RWPE2 (cell line): ENCODE measurements at regions not wholly inside any gene's neighbourhood (a gene's known extent, or its start where the extent isn't known, plus 50 kb on each side); places are given as distances from the start of the nearest gene placed in this dataset.

ENCODE experiments used
- ATAC-seq: fragments of 200-7000 bp; cut with Tn5 transposase; 3 replicates; pipeline ENCODE4 v1.9.1; 2021; ENCODE audit warnings: low read depth
- DNase-seq: peaks from one replicate; pipeline ENCODE4 v3.0.0-alpha.2; 2020; ENCODE audit warnings: low spot score
- H3K27ac ChIP-seq: fragments of 450-650 bp; 2 replicates; pipeline ENCODE4 v1.5.1; 2017; ENCODE audit warnings: mild to moderate bottlenecking; ENCODE audit not compliant: poor library complexity, severe bottlenecking
- H3K27me3 ChIP-seq: fragments of 250-450 bp; sonication (Bioruptor Pico); 2 replicates; pipeline ENCODE4 v1.5.1; 2021; ENCODE audit warnings: mild to moderate bottlenecking, moderate library complexity; ENCODE audit not compliant: insufficient read depth, poor library complexity, severe bottlenecking
- H3K36me3 ChIP-seq: fragments of 250-450 bp; sonication (Bioruptor Pico); 2 replicates; pipeline ENCODE4 v1.5.1; 2020; ENCODE audit warnings: low read depth, mild to moderate bottlenecking, moderate library complexity
- H3K4me1 ChIP-seq: fragments of 250-450 bp; sonication (Bioruptor Pico); 2 replicates; pipeline ENCODE4 v1.5.1; 2021; ENCODE audit warnings: mild to moderate bottlenecking, moderate library complexity; ENCODE audit not compliant: insufficient read depth, poor library complexity, severe bottlenecking
- H3K4me3 ChIP-seq: fragments of 250-450 bp; sonication (Bioruptor Pico); 2 replicates; pipeline ENCODE4 v1.5.1; 2021; ENCODE audit warnings: mild to moderate bottlenecking, moderate library complexity; ENCODE audit not compliant: severe bottlenecking
- H3K9me3 ChIP-seq: fragments of 250-450 bp; sonication (Bioruptor Pico); 2 replicates; pipeline ENCODE4 v1.5.1; 2021; ENCODE audit warnings: mild to moderate bottlenecking, moderate library complexity; ENCODE audit not compliant: severe bottlenecking
- CTCF ChIP-seq: fragments of 450-650 bp; IDR thresholded peaks from one replicate; pipeline ENCODE4 v1.5.1; 2017; ENCODE audit warnings: mild to moderate bottlenecking, moderate library complexity; ENCODE audit not compliant: poor library complexity, severe bottlenecking

DNA sequence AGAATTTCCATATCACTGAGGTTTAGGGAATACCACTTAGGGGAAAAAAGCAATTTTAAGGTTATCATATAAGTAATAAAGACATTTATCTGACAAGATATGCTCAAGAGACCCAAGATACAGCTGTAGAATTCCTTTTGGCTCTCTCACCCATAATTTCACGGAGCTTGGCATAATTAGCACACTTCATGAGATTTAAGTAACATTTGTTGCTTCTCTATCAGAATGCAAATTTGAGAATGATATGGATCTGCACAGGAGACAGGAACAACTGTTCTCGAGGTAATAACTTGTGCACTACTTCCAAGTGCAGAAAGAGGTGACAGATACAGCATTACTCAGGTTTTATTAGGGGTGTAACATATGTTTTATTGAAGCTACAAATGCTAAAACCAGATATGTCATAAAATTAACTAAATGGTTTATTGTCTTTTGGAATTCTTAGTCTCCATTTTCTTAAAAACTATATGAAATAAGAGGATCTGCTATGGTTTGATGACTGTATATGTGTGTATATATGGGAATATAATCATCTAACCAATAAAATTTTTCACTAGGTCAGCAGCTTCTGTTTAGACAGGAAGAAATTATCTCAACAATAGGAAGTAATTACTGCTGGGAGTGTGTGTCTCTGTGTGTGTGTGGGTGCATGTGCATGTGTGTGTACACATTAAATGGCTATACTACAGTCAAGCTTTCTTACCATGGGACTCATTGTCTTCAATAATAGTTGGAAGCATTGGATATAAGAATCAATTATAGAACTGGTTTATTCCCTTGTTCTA is 401.3 kb downstream of the PCDH17 start:
- Histone ChIP-seq H3K4me3 (no peak overlapping the region), H3K27ac (no peak overlapping the region), H3K9me3 (no peaks in the 10 kb centered on the region), H3K4me1 (no peaks in the 10 kb centered on the region), H3K27me3 (no peaks in the 10 kb centered on the region), H3K36me3 (no peaks in the 10 kb centered on the region)
- no peak for TF ChIP-seq CTCF
- no peak for ATAC-seq
- DNase-seq = no peak

DNA sequence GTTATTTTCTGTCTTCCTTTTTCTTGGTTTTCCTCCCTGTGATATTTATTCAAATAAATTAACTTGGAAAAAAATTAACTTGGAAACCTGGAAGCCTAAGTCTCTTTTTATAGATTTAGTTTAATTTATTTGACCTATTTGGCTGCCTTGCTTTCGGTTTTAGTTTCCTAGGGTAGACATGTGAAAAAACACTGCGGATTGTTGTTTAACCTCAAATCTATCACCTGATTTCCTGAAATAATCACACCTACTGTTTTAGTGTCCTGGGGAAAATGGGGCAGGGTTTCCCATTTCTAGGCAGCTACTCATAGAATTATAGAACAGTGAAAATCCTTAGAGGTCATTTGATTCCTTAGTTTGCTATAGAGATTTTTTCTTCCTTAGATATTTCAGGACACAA is 412.4 kb downstream of the PCDH17 start:
- H3K27ac ChIP-seq = no peak overlapping the region

GRCh38 chr13:58048670-58049069 is 417.1 kb downstream of the PCDH17 start:
- H3K4me1 ChIP-seq = no peaks in the 10 kb centered on the region
- DNase-seq (no peak), ATAC-seq (no peak)
- H3K27ac ChIP-seq = no peak overlapping the region
- H3K27me3 ChIP-seq = no peaks in the 10 kb centered on the region
- no peaks in the 10 kb centered on the region for H3K9me3 ChIP-seq
- no peak for TF ChIP-seq CTCF
- H3K4me3 ChIP-seq = no peak overlapping the region
- H3K36me3 ChIP-seq = no peaks in the 10 kb centered on the region

More for the DNA sequence above, 412.4 kb downstream of the PCDH17 start:
- H3K9me3 ChIP-seq = no peaks in the 10 kb centered on the region
- H3K36me3 ChIP-seq = no peaks in the 10 kb centered on the region
- H3K4me3 ChIP-seq = no peak overlapping the region
- no peaks in the 10 kb centered on the region for H3K27me3 ChIP-seq
- no peaks in the 10 kb centered on the region for H3K4me1 ChIP-seq
- DNase-seq = no peak
- TF ChIP-seq CTCF = no peak
- ATAC-seq = no peak

DNA sequence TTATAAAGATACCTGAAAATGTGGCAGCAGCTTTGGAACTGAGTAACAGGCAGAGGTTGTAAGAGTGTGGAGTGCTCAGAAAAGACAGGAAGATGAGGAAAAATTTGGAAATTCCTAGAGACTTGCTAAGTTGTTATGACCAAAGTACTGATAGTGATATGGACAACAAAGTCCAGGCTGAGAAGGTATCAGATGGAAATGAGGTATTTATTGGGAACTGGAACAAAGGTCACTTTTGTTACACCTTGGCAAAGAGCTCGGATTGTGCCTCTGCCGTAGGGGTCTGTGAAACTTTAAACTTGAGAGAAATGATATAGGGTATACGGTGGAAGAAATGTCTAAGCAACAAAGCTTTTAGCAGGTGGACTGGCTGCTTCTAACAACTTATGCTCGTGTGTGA is 419.9 kb downstream of the PCDH17 start:
- no peak for ATAC-seq
- no peak overlapping the region for H3K4me3 ChIP-seq
- no peaks in the 10 kb centered on the region for H3K36me3 ChIP-seq
- no peaks in the 10 kb centered on the region for H3K9me3 ChIP-seq
- TF ChIP-seq CTCF = no peak
- no peaks in the 10 kb centered on the region for H3K4me1 ChIP-seq
- no peak for DNase-seq
- no peaks in the 10 kb centered on the region for H3K27me3 ChIP-seq
- H3K27ac ChIP-seq = no peak overlapping the region

DNA sequence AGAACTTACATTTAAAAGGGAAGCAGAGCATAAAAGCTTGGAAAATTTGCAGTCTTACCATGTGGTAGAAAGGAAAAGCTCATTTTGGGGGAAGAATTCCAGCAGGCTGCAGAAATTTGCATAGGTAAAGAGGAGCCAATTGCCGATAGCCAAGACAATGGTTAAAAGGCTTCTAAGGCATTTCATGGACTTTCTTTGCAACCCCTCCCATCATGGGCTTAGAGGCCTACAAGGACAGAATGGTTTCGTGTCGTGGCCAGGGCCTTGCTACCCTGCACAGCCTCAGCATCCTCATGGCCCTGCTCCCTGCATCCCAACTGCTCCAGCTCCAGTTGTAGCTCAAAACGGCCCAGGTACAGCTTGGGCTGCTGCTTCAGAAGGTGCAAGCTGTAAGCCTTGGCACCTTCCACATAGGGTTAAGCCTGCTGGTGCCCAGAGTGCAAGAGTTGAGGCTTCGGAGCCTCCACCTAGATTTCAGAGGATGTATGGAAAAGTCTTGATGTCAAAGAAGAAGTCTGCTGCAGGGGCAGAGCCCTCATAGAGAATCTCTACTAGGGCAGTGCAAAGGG is 420.3 kb downstream of the PCDH17 start:
- no peak overlapping the region for H3K27ac ChIP-seq
- no peaks in the 10 kb centered on the region for H3K9me3 ChIP-seq
- H3K4me3 ChIP-seq = no peak overlapping the region
- no peaks in the 10 kb centered on the region for H3K4me1 ChIP-seq
- TF ChIP-seq CTCF = no peak
- no peak for ATAC-seq
- no peak for DNase-seq
- no peaks in the 10 kb centered on the region for H3K36me3 ChIP-seq
- no peaks in the 10 kb centered on the region for H3K27me3 ChIP-seq
